ENCODE measurements at regions not wholly inside any gene's neighbourhood (a gene's known extent, or its start where the extent isn't known, plus 50 kb on each side); places are given as distances from the start of the nearest gene placed in this dataset.
"Not testable (repeated sequence)": the region's sequence is repeated elsewhere in the genome, so short reads cannot be mapped to it uniquely, and the experiment has no call there.

DNA sequence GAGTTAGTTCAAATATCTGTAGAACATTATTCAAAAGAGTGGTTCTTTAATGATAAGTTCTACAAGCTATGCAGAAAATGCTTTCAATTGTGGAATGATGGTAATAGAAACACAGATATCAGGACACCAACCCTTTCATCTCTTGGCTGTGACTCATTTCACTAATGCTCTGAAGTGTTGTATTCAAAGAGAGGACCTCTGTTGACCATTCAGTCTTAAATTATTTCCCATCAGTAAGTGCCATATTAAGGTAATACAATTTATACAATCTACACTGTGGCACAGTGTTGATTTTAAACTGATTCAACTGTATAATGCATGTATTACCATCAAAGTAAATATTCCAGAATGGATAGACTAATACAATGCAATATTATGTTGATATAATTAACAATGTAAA lies 289.0 kb upstream of the ADGRL3 start:
- intact Hi-C loops (cut with DNase I) = no loop called here

GRCh38 chr4:60913002-60913401 lies 287.1 kb upstream of the ADGRL3 start:
- 69 to 70% methylated on average over 3 of the region's 3 CpGs for WGBS, 2 donors
- Histone ChIP-seq H3K27me3 (no peaks in the 10 kb centered on the region), H3K27ac (no peak overlapping the region), H3K4me3 (no peak overlapping the region), H3K36me3 (no peaks in the 10 kb centered on the region), H3K9me3 (no peaks in the 10 kb centered on the region), H3K4me1 (no peaks in the 10 kb centered on the region)
- DNase-seq = no peak
- TF ChIP-seq EP300 (IDR thresholded peaks at IDR 0.05) (no peak), POLR2AphosphoS5 (IDR thresholded peaks at IDR 0.05) (no peak), POLR2A (IDR thresholded peaks at IDR 0.05) (no peak), CTCF (IDR thresholded peaks at IDR 0.05) (no peak)
- intact Hi-C loops (cut with DNase I) = no loop called here

More for the DNA sequence above, 289.0 kb upstream of the ADGRL3 start:
- DNase-seq = no peak
- no peaks in the 10 kb centered on the region for H3K9me3 ChIP-seq
- H3K36me3 ChIP-seq = no peaks in the 10 kb centered on the region
- no peaks in the 10 kb centered on the region for H3K4me1 ChIP-seq
- H3K4me3 ChIP-seq = no peak overlapping the region
- no peaks in the 10 kb centered on the region for H3K27me3 ChIP-seq
- no peak for TF ChIP-seq CTCF (IDR thresholded peaks at IDR 0.05)
- no peak for TF ChIP-seq EP300 (IDR thresholded peaks at IDR 0.05)
- H3K27ac ChIP-seq = no peak overlapping the region

GRCh38 chr4:60913671-60914070 lies 286.5 kb upstream of the ADGRL3 start:
- Histone ChIP-seq H3K27ac (no peak overlapping the region), H3K9me3 (no peaks in the 10 kb centered on the region), H3K36me3 (no peaks in the 10 kb centered on the region), H3K27me3 (no peaks in the 10 kb centered on the region), H3K4me3 (no peak overlapping the region), H3K4me1 (no peaks in the 10 kb centered on the region)
- intact Hi-C loops (cut with DNase I) = no loop called here
- no peak for TF ChIP-seq POLR2AphosphoS5 (IDR thresholded peaks at IDR 0.05)
- whole genome bisulfite sequencing, 2 donors = 81 to 87% methylated on average over 2 of the region's 2 CpGs
- DNase-seq = no peak

- 89 to 90% methylated on average over 4 of the region's 4 CpGs for WGBS, 2 donors
- H3K4me1 ChIP-seq; H3K4me3 ChIP-seq; H3K27me3 ChIP-seq; H3K27ac ChIP-seq; intact Hi-C loops (cut with DNase I); H3K9me3 ChIP-seq; H3K36me3 ChIP-seq; DNase-seq: not testable (repeated sequence)
These were observed 278.4 kb upstream of the ADGRL3 start for GRCh38 chr4:60921735-60922134.

DNA sequence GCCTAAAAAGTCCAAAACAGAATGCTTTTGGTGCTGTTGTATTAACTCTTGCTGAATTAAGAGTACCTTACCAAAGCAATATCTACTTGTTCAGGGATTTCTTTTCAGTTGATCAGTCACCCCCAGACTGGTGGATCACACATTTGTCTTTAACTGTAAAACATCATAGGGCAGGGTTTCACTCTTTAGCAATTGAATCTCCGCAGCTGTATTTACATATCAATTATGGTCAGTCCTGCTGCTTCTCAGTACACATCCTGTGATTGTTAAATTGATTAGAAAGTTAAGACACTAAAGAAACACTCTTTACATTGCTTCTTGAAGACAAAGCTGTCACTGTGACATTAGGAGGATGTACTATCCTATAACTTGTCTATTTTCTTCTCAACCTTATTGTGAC lies 277.1 kb upstream of the ADGRL3 start:
- no peak for DNase-seq
- Histone ChIP-seq H3K27me3 (no peaks in the 10 kb centered on the region), H3K36me3 (no peaks in the 10 kb centered on the region), H3K27ac (no peak overlapping the region), H3K9me3 (no peaks in the 10 kb centered on the region), H3K4me3 (no peak overlapping the region), H3K4me1 (no peaks in the 10 kb centered on the region)
- WGBS, 2 donors = 18 to 52% methylated on average over 1 of the region's 1 CpG
- intact Hi-C loops (cut with DNase I) = no loop called here
- no peak for TF ChIP-seq CTCF (IDR thresholded peaks at IDR 0.05)
- TF ChIP-seq EP300 (IDR thresholded peaks at IDR 0.05) = no peak
- TF ChIP-seq POLR2AphosphoS5 (IDR thresholded peaks at IDR 0.05) = no peak
- no peak for TF ChIP-seq POLR2A (IDR thresholded peaks at IDR 0.05)

DNA sequence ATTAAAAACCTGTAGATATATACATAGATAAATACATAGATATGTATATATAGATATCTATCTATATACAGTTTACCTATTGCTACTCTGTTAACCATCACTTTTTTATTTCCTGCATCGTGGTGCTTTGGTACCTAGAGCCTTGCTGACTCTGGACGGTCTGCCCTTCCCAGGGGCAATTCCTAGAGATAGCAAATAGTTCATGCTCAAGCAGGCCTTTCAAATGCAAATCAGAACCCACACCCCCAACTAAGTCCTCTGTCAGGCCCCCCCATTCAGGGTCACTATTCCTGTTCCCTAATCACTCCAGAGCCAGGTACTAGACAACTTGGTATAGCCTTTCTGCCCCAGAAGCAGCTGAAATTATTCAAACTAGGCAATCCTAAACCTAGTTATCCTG lies 273.5 kb upstream of the ADGRL3 start:
- H3K27ac ChIP-seq = no peak overlapping the region
- no peak for DNase-seq
- no peak overlapping the region for H3K4me3 ChIP-seq
- no peaks in the 10 kb centered on the region for H3K36me3 ChIP-seq
- no peaks in the 10 kb centered on the region for H3K9me3 ChIP-seq
- TF ChIP-seq EP300 (IDR thresholded peaks at IDR 0.05) = no peak
- no peak for TF ChIP-seq POLR2A (IDR thresholded peaks at IDR 0.05)
- TF ChIP-seq POLR2AphosphoS5 (IDR thresholded peaks at IDR 0.05) = no peak
- TF ChIP-seq CTCF (IDR thresholded peaks at IDR 0.05) = no peak
- no peaks in the 10 kb centered on the region for H3K4me1 ChIP-seq
- WGBS, 2 donors = 81 to 87% methylated on average over 2 of the region's 2 CpGs
- intact Hi-C loops (cut with DNase I) = no loop called here
- no peaks in the 10 kb centered on the region for H3K27me3 ChIP-seq

Data from sigmoid colon (tissue), 6 donors.